Neutrophil (primary cell): ENCODE measurements at regions not wholly inside any gene's neighbourhood (a gene's known extent, or its start where the extent isn't known, plus 50 kb on each side); places are given as distances from the start of the nearest gene placed in this dataset.
A peak's percentile ranks its signal among the peaks of the same experiment; 100 is the strongest.

ENCODE experiments used
- H3K27ac ChIP-seq: fragments of 200-600 bp; sonication (generic); 2 replicates; pipeline ENCODE4 v1.5.1; 2016; ENCODE audit warnings: mild to moderate bottlenecking, moderate library complexity
- H3K27me3 ChIP-seq: fragments of 200-600 bp; sonication (generic); 2 replicates; pipeline ENCODE4 v1.6.0; 2016; ENCODE audit warnings: mild to moderate bottlenecking
- H3K36me3 ChIP-seq: fragments of 200-600 bp; sonication (generic); 2 replicates; pipeline ENCODE4 v1.5.1; 2017
- H3K4me1 ChIP-seq, 2 experiments: fragments of 200-600 bp in 1 of 2; sonication (generic) in 1 of 2; 1 replicate in 1 of 2; 2 replicates in 1 of 2; pipeline versions ENCODE4 v1.5.1 to v1.6.1; 2013 to 2016; ENCODE audit warnings: low read depth in 1 of 2, low read length in 1 of 2, mild to moderate bottlenecking in 1 of 2, moderate library complexity in 1 of 2; ENCODE audit not compliant: control insufficient read depth in 1 of 2, insufficient read depth in 1 of 2
- H3K4me3 ChIP-seq, 2 experiments: fragments of 200-600 bp in 1 of 2; sonication (generic) in 1 of 2; 1 replicate in 1 of 2; 2 replicates in 1 of 2; pipeline ENCODE4 v1.5.1; 2013 to 2016; ENCODE audit warnings: low read depth in 1 of 2, low read length in 1 of 2, mild to moderate bottlenecking in 1 of 2, moderate library complexity in 1 of 2
- H3K9me3 ChIP-seq: fragments of 200-600 bp; sonication (generic); 2 replicates; pipeline ENCODE4 v1.5.1; 2016
- TF ChIP-seq, protein P1 (sequence below): fragments of 200-600 bp; sonication (generic); IDR thresholded peaks from 2 replicates; pipeline ENCODE4 v1.5.1; 2016; ENCODE audit warnings: antibody characterized with exemption

DNA sequence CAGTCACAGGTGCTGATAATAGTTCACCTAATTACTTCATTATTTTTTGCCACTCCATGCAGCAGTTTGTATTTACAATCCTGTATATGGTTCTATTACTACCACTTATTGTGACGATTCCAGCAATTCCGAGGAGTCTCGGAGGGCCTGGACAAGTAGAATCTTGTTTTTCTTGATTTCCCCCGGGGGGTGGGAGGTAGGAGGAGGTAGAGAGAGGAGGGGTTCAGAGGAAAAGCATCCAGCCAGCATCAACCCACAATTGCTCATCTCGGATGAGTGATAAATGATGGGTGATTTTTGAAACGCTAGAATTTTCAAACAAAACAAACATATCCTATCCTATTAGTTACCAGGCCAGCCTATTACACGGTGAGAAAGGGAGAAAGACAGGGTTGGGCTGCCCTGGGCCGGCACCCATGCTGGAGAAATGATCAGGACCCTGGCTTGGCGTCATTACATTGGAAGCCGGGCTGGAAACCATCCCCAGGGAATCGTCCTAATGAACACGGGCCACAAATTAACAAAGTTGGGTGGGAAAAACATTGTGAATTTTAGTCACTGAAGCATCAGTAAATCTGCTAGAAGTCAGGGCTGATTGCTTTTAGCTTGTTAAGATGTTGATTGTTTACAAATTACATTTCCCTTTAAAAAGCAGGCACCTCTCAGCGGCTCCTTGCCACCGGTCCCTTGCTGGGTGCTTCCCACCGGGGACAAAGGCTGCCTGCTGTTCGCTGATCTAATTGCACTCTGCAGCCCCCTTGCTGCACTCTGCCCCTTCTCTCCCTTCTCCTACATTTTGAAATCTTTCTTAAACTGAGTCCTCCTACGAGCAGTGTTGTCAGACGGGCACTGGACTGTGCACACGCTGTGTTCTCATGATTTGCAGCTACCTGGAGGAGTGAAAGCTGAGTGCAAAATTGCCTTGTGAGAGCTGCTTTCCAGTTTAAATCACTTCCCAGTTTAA lies 95.5 kb downstream of the FAM204A start:
- no peak overlapping the region for H3K4me3 ChIP-seq
- no peaks in the 10 kb centered on the region for H3K36me3 ChIP-seq
- no peaks in the 10 kb centered on the region for H3K9me3 ChIP-seq
- TF ChIP-seq, protein P1, sequence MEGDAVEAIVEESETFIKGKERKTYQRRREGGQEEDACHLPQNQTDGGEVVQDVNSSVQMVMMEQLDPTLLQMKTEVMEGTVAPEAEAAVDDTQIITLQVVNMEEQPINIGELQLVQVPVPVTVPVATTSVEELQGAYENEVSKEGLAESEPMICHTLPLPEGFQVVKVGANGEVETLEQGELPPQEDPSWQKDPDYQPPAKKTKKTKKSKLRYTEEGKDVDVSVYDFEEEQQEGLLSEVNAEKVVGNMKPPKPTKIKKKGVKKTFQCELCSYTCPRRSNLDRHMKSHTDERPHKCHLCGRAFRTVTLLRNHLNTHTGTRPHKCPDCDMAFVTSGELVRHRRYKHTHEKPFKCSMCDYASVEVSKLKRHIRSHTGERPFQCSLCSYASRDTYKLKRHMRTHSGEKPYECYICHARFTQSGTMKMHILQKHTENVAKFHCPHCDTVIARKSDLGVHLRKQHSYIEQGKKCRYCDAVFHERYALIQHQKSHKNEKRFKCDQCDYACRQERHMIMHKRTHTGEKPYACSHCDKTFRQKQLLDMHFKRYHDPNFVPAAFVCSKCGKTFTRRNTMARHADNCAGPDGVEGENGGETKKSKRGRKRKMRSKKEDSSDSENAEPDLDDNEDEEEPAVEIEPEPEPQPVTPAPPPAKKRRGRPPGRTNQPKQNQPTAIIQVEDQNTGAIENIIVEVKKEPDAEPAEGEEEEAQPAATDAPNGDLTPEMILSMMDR: no peak
- peaks cover 98% of the 10 kb centered on the region for H3K27me3 ChIP-seq
- H3K27ac ChIP-seq: no peak overlapping the region
- no peaks in the 10 kb centered on the region for H3K4me1 ChIP-seq

GRCh38 chr10:118243907-118244306 lies 98.2 kb downstream of the FAM204A start:
- no peak overlapping the region for H3K27ac ChIP-seq
- no peaks in the 10 kb centered on the region for H3K4me1 ChIP-seq
- no peak overlapping the region for H3K4me3 ChIP-seq
- H3K9me3 ChIP-seq: no peaks in the 10 kb centered on the region
- TF ChIP-seq, protein P1: no peak
- H3K27me3 ChIP-seq: peaks cover 98% of the 10 kb centered on the region
- no peaks in the 10 kb centered on the region for H3K36me3 ChIP-seq

DNA sequence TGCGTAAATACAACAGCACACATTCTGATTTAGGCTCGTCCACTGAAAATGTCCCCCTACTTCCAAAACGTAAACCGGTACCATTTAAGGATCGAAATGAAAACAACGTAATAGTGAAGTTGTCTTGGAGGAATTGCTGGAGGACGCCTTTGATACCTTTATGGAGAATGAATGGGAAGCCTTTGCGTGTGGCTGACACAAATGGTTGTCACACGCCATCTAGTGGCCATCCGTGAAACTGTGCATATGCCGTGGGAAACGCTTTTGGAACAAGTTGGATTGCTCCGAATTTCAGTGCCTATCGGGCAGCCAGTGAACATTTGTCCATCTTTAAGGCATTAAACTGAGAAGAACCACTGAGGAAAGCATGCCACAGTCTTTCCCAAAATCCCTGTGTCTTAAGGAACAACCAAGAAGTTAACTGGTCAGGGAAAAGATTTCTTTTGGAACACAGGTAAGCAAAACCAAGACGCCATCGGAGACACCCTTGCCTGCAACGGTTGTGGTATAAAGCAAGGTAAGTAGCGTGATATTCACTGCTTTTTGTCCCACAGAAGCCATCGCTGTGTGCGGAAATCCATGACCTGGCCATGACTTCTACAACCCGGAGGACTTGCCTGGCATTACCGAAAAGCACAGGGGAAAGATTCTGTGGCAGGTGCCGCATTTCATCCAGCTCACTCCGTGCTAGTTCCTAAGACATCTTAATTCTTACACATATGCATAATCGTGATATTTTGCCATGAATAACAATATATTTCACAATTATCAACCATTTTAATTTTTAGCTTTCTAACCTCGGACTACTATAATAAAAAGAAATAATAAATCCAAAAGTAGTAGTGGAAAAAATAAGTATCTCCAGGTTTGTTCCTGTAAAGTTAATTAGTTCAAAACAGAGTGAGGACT lies 100.6 kb downstream of the FAM204A start:
- H3K27me3 ChIP-seq: peaks cover 100% of the 10 kb centered on the region
- H3K4me3 ChIP-seq: no peak overlapping the region
- H3K9me3 ChIP-seq: no peaks in the 10 kb centered on the region
- H3K4me1 ChIP-seq: no peaks in the 10 kb centered on the region
- TF ChIP-seq, protein P1: peak; percentile 84
- H3K27ac ChIP-seq: no peak overlapping the region
- no peaks in the 10 kb centered on the region for H3K36me3 ChIP-seq

GRCh38 chr10:118239236-118239630 lies 102.9 kb downstream of the FAM204A start:
- H3K27me3 ChIP-seq: peaks cover 99% of the 10 kb centered on the region

More at GRCh38 chr10:118239236-118239630, 102.9 kb downstream of the FAM204A start:
- no peaks in the 10 kb centered on the region for H3K9me3 ChIP-seq
- no peaks in the 10 kb centered on the region for H3K36me3 ChIP-seq
- TF ChIP-seq, protein P1: no peak
- no peaks in the 10 kb centered on the region for H3K4me1 ChIP-seq
- H3K27ac ChIP-seq: no peak overlapping the region
- no peak overlapping the region for H3K4me3 ChIP-seq
